ENCODE measurements at regions not wholly inside any gene's neighbourhood (a gene's known extent, or its start where the extent isn't known, plus 50 kb on each side); places are given as distances from the start of the nearest gene placed in this dataset.
A peak's percentile ranks its signal among the peaks of the same experiment; 100 is the strongest.

DNA sequence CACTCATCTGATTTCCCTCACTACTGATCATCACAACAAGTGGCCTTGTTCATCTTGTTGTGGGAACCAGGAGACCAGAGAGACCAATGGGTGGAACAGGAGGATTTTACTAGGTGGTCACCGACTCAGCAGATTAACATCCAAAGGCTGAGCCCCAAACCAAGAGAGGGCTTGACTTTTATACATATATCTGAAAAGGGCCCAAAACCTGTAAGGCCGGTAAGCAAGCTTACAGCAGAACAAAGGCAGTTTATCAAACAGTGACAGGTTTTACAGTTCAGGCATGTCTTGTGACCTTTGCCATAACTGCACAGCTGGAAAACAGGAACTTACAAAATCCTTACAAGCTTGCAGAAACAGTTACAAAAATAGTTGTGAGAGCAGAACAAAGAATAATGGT is 195.9 kb downstream of the OR13H1 start:
- DNase-seq (ENCODE audit: unreplicated experiment): no peak
- H3K9me3 Mint-ChIP-seq (ENCODE audit: unreplicated experiment): peaks cover 9% of the 10 kb centered on the region
- TF ChIP-seq, protein P1, sequence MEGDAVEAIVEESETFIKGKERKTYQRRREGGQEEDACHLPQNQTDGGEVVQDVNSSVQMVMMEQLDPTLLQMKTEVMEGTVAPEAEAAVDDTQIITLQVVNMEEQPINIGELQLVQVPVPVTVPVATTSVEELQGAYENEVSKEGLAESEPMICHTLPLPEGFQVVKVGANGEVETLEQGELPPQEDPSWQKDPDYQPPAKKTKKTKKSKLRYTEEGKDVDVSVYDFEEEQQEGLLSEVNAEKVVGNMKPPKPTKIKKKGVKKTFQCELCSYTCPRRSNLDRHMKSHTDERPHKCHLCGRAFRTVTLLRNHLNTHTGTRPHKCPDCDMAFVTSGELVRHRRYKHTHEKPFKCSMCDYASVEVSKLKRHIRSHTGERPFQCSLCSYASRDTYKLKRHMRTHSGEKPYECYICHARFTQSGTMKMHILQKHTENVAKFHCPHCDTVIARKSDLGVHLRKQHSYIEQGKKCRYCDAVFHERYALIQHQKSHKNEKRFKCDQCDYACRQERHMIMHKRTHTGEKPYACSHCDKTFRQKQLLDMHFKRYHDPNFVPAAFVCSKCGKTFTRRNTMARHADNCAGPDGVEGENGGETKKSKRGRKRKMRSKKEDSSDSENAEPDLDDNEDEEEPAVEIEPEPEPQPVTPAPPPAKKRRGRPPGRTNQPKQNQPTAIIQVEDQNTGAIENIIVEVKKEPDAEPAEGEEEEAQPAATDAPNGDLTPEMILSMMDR (IDR thresholded peaks at IDR 0.05; ENCODE audit: unreplicated experiment): no peak
- no peaks in the 10 kb centered on the region for H3K36me3 Mint-ChIP-seq (ENCODE audit: insufficient read depth, unreplicated experiment)
- intact Hi-C loops (cut with micrococcal nuclease): no loop called here
- no peak overlapping the region for H3K27ac Mint-ChIP-seq (ENCODE audit: low read depth, unreplicated experiment)
- BruUV-seq (replicated peaks): no TSS peak
- no peak overlapping the region for H3K4me3 Mint-ChIP-seq (ENCODE audit: unreplicated experiment)
- ChIA-PET CTCF (interaction anchor here (0.7 kb wide), 2 partner anchors 29 to 409 kb away, joined by 3 to 8 read pairs; no protein-coding TSS in a partner anchor), POLR2A (no interaction called here)
- H3K27me3 Mint-ChIP-seq (ENCODE audit: insufficient read depth, unreplicated experiment): no peaks in the 10 kb centered on the region
- no peaks in the 10 kb centered on the region for H3K4me1 Mint-ChIP-seq (ENCODE audit: insufficient read depth, unreplicated experiment)

DNA sequence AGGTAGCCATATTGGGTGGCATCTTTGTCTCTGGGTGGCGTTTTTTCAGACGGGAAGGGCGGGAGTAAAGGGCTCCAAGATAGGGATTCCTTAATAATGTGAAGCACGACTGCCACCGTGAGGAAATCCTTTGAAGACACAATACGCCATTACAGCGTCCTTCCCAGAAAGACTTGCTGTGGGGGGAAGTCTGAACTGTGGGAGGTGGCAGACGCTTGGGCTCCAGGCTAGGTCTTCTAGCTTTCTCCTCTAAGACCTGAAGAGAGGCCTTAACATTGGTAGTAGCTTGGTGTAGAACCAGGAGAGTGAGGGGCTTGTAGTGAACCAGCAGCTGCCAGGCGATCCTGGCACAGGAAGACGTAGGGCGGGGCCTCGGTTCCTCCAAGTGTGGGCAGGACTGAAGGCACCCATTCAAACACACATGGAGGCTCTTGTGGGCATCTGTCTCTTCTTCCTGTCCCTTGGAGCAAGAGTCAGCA is 197.3 kb downstream of the OR13H1 start:
- Mint-ChIP-seq H3K9me3 (ENCODE audit: unreplicated experiment) (peaks cover 9% of the 10 kb centered on the region), H3K36me3 (ENCODE audit: insufficient read depth, unreplicated experiment) (no peaks in the 10 kb centered on the region), H3K4me1 (ENCODE audit: insufficient read depth, unreplicated experiment) (peaks cover 5% of the 10 kb centered on the region), H3K27me3 (ENCODE audit: insufficient read depth, unreplicated experiment) (no peaks in the 10 kb centered on the region), H3K27ac (ENCODE audit: low read depth, unreplicated experiment) (no peak overlapping the region), H3K4me3 (ENCODE audit: unreplicated experiment) (no peak overlapping the region)
- no peak for DNase-seq (ENCODE audit: unreplicated experiment)
- BruUV-seq (replicated peaks): no TSS peak
- ChIA-PET POLR2A (no interaction called here), CTCF (no interaction called here)
- TF ChIP-seq, protein P1 (IDR thresholded peaks at IDR 0.05; ENCODE audit: unreplicated experiment): no peak
- intact Hi-C loops (cut with micrococcal nuclease): no loop called here

DNA sequence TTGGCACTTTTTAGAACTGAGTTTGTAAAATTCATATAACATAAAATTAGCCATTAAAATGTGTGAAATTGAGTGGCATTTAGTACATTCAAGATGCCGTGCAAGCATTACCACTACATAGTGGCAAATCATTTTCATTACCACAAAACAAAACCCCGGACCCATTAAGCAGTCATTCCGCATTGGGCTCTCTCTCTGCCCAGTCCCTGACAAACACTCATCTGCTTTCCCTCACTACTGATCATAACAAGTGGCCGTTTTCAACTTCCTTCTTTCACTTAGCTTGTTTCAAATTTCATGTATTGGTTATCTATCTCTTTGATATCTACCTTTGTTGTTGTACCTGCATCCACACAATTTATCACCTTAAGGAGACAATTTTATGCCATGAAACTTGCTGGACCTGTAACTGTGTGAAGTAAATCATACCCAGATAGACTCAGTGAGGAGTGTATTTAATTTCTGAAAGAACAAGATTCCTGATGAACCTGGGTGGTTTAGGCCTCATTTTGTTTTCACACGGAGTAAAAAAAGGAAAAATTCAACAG is 202.1 kb downstream of the OR13H1 start:
- H3K27me3 Mint-ChIP-seq (ENCODE audit: insufficient read depth, unreplicated experiment): no peaks in the 10 kb centered on the region
- intact Hi-C loops (cut with micrococcal nuclease): loop anchor here (1.0 kb wide), 1 partner anchor 35 kb away; no protein-coding TSS in a partner anchor
- H3K4me1 Mint-ChIP-seq (ENCODE audit: insufficient read depth, unreplicated experiment): peaks cover 13% of the 10 kb centered on the region
- TF ChIP-seq, protein P1 (IDR thresholded peaks at IDR 0.05; ENCODE audit: unreplicated experiment): no peak
- ChIA-PET POLR2A (interaction anchor here (0.6 to 2.7 kb wide), 11 partner anchors 17 to 1723 kb away, joined by 3 to 20 read pairs (median 5); no protein-coding TSS in a partner anchor), CTCF (interaction anchor here (1.1 to 2.7 kb wide), 8 partner anchors 18 to 68 kb away, joined by 3 to 22 read pairs (median 6); no protein-coding TSS in a partner anchor)
- peak overlapping the region; percentile 94 for H3K27ac Mint-ChIP-seq (ENCODE audit: low read depth, unreplicated experiment)
- peak overlapping the region; percentile 93 for H3K4me3 Mint-ChIP-seq (ENCODE audit: unreplicated experiment)
- H3K9me3 Mint-ChIP-seq (ENCODE audit: unreplicated experiment): peaks cover under 1% of the 10 kb centered on the region
- H3K36me3 Mint-ChIP-seq (ENCODE audit: insufficient read depth, unreplicated experiment): no peaks in the 10 kb centered on the region
- no TSS peak for BruUV-seq (replicated peaks)
- DNase-seq (ENCODE audit: unreplicated experiment): no peak

DNA sequence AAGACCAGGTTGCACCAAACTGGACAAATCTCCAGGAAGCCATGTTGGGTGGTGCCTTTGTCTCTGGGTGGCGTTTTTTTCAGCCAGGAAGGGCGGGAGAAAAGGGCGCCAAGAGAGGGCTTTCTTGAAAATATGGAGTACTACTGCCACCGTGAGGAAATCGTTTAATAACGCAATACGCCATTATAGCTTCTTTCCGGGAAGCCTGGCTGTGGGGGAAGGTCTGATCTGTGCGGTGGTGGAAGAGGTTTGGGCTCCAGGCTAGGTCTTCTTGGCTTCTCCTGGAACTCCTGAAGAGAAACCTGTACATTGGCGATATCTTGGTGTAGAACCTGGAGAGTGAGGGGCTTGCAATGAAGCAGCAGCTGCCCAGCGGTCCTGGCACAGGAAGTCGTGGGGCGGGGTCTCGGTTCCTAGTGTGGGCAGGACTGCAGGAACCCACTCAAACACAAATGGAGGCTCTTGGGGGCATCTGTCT is 202.7 kb downstream of the OR13H1 start:
- DNase-seq (ENCODE audit: unreplicated experiment): peak; percentile 95
- H3K4me1 Mint-ChIP-seq (ENCODE audit: insufficient read depth, unreplicated experiment): peaks cover 13% of the 10 kb centered on the region
- CTCF ChIA-PET: interaction anchor here (0.6 to 2.7 kb wide), 16 partner anchors 13 to 1605 kb away, joined by 3 to 22 read pairs (median 5); no protein-coding TSS in a partner anchor
- no peaks in the 10 kb centered on the region for H3K36me3 Mint-ChIP-seq (ENCODE audit: insufficient read depth, unreplicated experiment)
- H3K27me3 Mint-ChIP-seq (ENCODE audit: insufficient read depth, unreplicated experiment): no peaks in the 10 kb centered on the region
- peak overlapping the region; percentile 94 for H3K27ac Mint-ChIP-seq (ENCODE audit: low read depth, unreplicated experiment)
- H3K4me3 Mint-ChIP-seq (ENCODE audit: unreplicated experiment): peak overlapping the region; percentile 93
- no peaks in the 10 kb centered on the region for H3K9me3 Mint-ChIP-seq (ENCODE audit: unreplicated experiment)
- intact Hi-C loops (cut with micrococcal nuclease): loop anchor here (1.0 kb wide), 1 partner anchor 35 kb away; no protein-coding TSS in a partner anchor
- TF ChIP-seq, protein P1 (IDR thresholded peaks at IDR 0.05; ENCODE audit: unreplicated experiment): peak; percentile 62
- no TSS peak for BruUV-seq (replicated peaks)
- POLR2A ChIA-PET: interaction anchor here (0.6 to 2.7 kb wide), 10 partner anchors 17 to 1724 kb away, joined by 3 to 20 read pairs (median 6); no protein-coding TSS in a partner anchor

Data from MCF 10A (cell line).